GM21737 (cell line): ENCODE measurements at regions not wholly inside any gene's neighbourhood (a gene's known extent, or its start where the extent isn't known, plus 50 kb on each side); places are given as distances from the start of the nearest gene placed in this dataset.

Experiments used
- ATAC-seq: cut with Tn5 transposase; IDR thresholded peaks from one replicate; pipeline ENCODE4 v1.9.1; 2021; ENCODE audit warnings: mild to moderate bottlenecking, moderate library complexity; ENCODE audit not compliant: unreplicated experiment

- no peak for ATAC-seq
Measured at GRCh38 chr5:54927097-54927746, 58.2 kb downstream of the ESM1 start.

- ATAC-seq: no peak
Measured at GRCh38 chr5:54924487-54924886, 60.9 kb downstream of the ESM1 start.

GRCh38 chr5:54917323-54917722, 68.1 kb downstream of the ESM1 start:
- no peak for ATAC-seq

- ATAC-seq: no peak
Measured at GRCh38 chr5:54915466-54916027, 69.8 kb downstream of the ESM1 start.

GRCh38 chr5:54912021-54912420, 73.4 kb downstream of the ESM1 start:
- ATAC-seq: no peak

GRCh38 chr5:54909911-54910870, 75.2 kb downstream of the ESM1 start:
- ATAC-seq: no peak

- ATAC-seq: no peak
Measured at GRCh38 chr5:54908774-54909525, 76.4 kb downstream of the ESM1 start.

- ATAC-seq: no peak
Measured at GRCh38 chr5:54905942-54906537, 79.4 kb downstream of the ESM1 start.

- no peak for ATAC-seq
Measured at GRCh38 chr5:54905246-54905795, 80.1 kb downstream of the ESM1 start.

GRCh38 chr5:54904425-54904824, 81.0 kb downstream of the ESM1 start:
- ATAC-seq: no peak

GRCh38 chr5:54902791-54903473, 82.5 kb downstream of the ESM1 start:
- peak; percentile 100 for ATAC-seq

GRCh38 chr5:54900984-54901725, 84.2 kb downstream of the ESM1 start:
- no peak for ATAC-seq

GRCh38 chr5:54897001-54897400, 88.4 kb downstream of the ESM1 start:
- ATAC-seq: no peak

- no peak for ATAC-seq
Measured at GRCh38 chr5:54895816-54896341, 89.5 kb downstream of the ESM1 start.

- no peak for ATAC-seq
Measured at GRCh38 chr5:54894957-54895815, 90.2 kb downstream of the ESM1 start.

- no peak for ATAC-seq
Measured at GRCh38 chr5:54889826-54890225, 95.6 kb downstream of the ESM1 start.

GRCh38 chr5:54887663-54888062, 97.7 kb downstream of the ESM1 start:
- no peak for ATAC-seq

- no peak for ATAC-seq
Measured at GRCh38 chr5:54886866-54887265, 98.5 kb downstream of the ESM1 start.
